ENCODE measurements at regions not wholly inside any gene's neighbourhood (a gene's known extent, or its start where the extent isn't known, plus 50 kb on each side); places are given as distances from the start of the nearest gene placed in this dataset.

DNA sequence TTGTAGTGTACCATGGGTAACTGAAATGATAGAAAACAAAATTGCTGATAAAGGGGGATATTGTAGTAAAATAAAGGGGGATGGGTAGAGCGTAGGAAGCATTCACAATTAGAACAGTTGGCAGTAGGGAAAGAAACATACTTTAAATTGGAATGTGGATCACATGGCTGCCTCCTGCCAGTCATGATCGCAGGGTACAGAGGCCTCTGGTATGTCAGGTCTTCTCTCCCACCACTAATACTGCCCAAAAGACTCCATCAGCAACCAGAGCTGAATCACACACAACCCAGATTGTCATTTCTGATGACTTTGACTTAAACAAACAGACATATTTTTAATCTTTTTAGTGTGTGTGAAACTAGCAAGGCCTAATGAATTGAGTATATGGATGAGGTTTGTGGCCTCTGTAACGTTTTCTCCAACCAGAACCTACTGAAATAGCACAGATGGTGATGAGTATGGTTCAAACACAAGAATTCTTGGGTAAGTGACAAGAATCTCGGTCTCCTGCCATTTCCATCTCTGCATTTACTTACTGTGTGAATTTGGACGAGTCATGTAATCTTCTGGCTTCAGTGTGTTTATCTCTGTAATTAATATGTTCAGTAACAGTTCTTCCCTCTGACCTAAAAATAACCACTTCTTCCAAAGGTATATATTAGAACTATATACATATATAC, 112.6 kb downstream of the USP22 start:
- TF ChIP-seq, protein P1, sequence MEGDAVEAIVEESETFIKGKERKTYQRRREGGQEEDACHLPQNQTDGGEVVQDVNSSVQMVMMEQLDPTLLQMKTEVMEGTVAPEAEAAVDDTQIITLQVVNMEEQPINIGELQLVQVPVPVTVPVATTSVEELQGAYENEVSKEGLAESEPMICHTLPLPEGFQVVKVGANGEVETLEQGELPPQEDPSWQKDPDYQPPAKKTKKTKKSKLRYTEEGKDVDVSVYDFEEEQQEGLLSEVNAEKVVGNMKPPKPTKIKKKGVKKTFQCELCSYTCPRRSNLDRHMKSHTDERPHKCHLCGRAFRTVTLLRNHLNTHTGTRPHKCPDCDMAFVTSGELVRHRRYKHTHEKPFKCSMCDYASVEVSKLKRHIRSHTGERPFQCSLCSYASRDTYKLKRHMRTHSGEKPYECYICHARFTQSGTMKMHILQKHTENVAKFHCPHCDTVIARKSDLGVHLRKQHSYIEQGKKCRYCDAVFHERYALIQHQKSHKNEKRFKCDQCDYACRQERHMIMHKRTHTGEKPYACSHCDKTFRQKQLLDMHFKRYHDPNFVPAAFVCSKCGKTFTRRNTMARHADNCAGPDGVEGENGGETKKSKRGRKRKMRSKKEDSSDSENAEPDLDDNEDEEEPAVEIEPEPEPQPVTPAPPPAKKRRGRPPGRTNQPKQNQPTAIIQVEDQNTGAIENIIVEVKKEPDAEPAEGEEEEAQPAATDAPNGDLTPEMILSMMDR (IDR thresholded peaks at IDR 0.05; ENCODE audit: poor library complexity, severe bottlenecking), result no peak
- TF ChIP-seq, protein P2, sequence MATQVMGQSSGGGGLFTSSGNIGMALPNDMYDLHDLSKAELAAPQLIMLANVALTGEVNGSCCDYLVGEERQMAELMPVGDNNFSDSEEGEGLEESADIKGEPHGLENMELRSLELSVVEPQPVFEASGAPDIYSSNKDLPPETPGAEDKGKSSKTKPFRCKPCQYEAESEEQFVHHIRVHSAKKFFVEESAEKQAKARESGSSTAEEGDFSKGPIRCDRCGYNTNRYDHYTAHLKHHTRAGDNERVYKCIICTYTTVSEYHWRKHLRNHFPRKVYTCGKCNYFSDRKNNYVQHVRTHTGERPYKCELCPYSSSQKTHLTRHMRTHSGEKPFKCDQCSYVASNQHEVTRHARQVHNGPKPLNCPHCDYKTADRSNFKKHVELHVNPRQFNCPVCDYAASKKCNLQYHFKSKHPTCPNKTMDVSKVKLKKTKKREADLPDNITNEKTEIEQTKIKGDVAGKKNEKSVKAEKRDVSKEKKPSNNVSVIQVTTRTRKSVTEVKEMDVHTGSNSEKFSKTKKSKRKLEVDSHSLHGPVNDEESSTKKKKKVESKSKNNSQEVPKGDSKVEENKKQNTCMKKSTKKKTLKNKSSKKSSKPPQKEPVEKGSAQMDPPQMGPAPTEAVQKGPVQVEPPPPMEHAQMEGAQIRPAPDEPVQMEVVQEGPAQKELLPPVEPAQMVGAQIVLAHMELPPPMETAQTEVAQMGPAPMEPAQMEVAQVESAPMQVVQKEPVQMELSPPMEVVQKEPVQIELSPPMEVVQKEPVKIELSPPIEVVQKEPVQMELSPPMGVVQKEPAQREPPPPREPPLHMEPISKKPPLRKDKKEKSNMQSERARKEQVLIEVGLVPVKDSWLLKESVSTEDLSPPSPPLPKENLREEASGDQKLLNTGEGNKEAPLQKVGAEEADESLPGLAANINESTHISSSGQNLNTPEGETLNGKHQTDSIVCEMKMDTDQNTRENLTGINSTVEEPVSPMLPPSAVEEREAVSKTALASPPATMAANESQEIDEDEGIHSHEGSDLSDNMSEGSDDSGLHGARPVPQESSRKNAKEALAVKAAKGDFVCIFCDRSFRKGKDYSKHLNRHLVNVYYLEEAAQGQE (IDR thresholded peaks at IDR 0.05; ENCODE audit: borderline replicate concordance), result no peak
- TF ChIP-seq SMC3 (conservative IDR thresholded peaks at IDR 0.05; ENCODE audit: poor library complexity) (no peak), EP300 (conservative IDR thresholded peaks at IDR 0.05; ENCODE audit: poor library complexity, severe bottlenecking) (no peak), TAF1 (IDR thresholded peaks at IDR 0.05; ENCODE audit: low read depth) (no peak), EZH2 (IDR thresholded peaks at IDR 0.05; ENCODE audit: borderline replicate concordance, insufficient read depth, low read length, poor library complexity, severe bottlenecking) (no peak), POLR2AphosphoS5 (IDR thresholded peaks at IDR 0.05) (no peak), MXI1 (conservative IDR thresholded peaks at IDR 0.05; ENCODE audit: poor library complexity, severe bottlenecking) (no peak), RAD21 (conservative IDR thresholded peaks at IDR 0.05) (no peak)

Data from neural cell (in vitro differentiated cells).